Mesodermal cell (in vitro differentiated cells): ENCODE measurements at regions not wholly inside any gene's neighbourhood (a gene's known extent, or its start where the extent isn't known, plus 50 kb on each side); places are given as distances from the start of the nearest gene placed in this dataset.

Experiments
- H3K27ac ChIP-seq: 2 replicates; pipeline ENCODE4 v1.7.0; 2013; ENCODE audit warnings: mild to moderate bottlenecking, low read depth, low read length, moderate library complexity; ENCODE audit not compliant: severe bottlenecking
- H3K36me3 ChIP-seq: 2 replicates; pipeline ENCODE4 v1.7.1; 2013; ENCODE audit warnings: mild to moderate bottlenecking, low read length, moderate library complexity; ENCODE audit not compliant: control insufficient read depth, insufficient read depth
- H3K4me1 ChIP-seq: one replicate; pipeline ENCODE4 v1.7.1; 2013; ENCODE audit warnings: mild to moderate bottlenecking, low read length; ENCODE audit not compliant: insufficient read depth, control insufficient read depth, poor library complexity, severe bottlenecking
- H3K4me3 ChIP-seq: 2 replicates; pipeline ENCODE4 v1.7.0; 2013; ENCODE audit warnings: low read length, control low read depth, mild to moderate bottlenecking; ENCODE audit not compliant: insufficient read depth, poor library complexity, severe bottlenecking; ENCODE audit errors: extremely low read depth
- H3K9me3 ChIP-seq: 2 replicates; pipeline ENCODE4 v1.7.1; 2013; ENCODE audit warnings: mild to moderate bottlenecking, low read length, moderate library complexity; ENCODE audit not compliant: control insufficient read depth
- WGBS, 2 experiments: methylation state at CpG; one replicate each; pipeline ENCODE4 v1.1.5; 2013; ENCODE audit warnings: missing lambda C conversion rate in 2 of 2; ENCODE audit not compliant: insufficient coverage in 2 of 2; 5-methylcytosine and 5-hydroxymethylcytosine counted together

DNA sequence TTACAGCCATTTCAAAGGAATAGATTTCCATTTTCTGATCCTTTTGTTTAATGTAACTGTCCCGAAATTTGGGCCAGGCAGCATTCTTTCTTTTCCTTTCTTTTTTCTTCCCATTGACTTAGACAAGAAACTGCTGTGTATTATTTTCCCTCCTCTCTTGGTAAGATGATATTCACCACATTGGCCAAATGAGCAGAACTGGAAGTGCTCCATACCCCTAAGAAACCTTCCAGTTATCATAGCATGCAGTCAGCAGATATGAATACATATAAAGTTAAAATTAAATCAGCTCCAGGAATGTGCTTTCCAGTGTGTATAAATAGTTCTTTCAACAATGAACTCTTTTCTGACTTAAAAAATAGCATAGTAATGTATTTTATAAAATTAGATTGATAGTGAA, 168.5 kb upstream of the GAS1 start:
- Histone ChIP-seq H3K4me1 (no peaks in the 10 kb centered on the region), H3K9me3 (peaks cover 7% of the 10 kb centered on the region), H3K36me3 (no peaks in the 10 kb centered on the region), H3K27ac (no peak overlapping the region), H3K4me3 (no peak overlapping the region)
- 57% methylated on average over 1 of the region's 1 CpG; no CpG with 5 or more reads in 1 of the 2 experiments for WGBS, 2 experiments

DNA sequence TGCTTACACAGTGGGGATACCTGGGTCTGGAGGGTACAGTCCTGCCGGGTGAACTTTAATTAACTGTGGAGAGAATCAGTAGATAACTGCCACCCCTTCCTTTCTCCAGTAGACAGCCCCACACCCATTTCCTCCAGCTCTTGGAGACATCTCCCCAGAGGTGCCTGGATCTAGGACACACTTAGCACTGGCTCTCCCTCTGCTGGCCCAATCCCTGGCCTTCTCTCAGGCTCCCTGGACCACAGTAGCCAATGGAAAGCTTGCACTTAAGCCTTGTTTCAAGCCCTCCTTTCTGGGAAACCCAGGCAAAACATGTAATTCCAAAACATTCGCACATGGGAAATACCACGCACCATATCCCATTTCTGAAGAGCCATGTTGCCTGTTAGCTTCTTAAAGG, 169.2 kb upstream of the GAS1 start:
- Histone ChIP-seq H3K4me1 (no peaks in the 10 kb centered on the region), H3K36me3 (no peaks in the 10 kb centered on the region), H3K9me3 (peaks cover under 1% of the 10 kb centered on the region), H3K27ac (no peak overlapping the region), H3K4me3 (no peak overlapping the region)
- WGBS, 2 experiments = 86 to 95% methylated on average over 2 of the region's 3 CpGs

DNA sequence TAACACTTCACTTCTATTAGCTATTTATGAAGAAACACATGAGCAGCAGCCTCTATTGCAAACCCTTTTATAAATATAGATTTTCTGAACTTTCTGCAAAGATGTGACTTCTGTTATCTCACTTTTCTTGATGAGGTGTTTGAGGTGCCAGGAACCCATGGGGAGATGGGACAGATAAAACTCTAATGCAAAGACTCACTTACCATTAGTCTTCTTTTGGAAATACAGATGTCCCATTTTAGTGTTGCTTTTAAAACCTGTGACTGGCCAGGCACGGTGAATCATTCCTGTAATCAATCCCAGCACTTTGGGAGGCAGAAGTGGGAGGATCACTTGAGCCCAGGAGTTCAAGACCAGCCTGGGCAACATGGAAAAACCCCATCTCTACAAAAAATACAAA, 171.3 kb upstream of the GAS1 start:
- no peaks in the 10 kb centered on the region for H3K36me3 ChIP-seq
- no peak overlapping the region for H3K4me3 ChIP-seq
- no CpG with 5 or more reads among the region's 1 CpG for WGBS, 2 experiments
- H3K27ac ChIP-seq = no peak overlapping the region
- H3K4me1 ChIP-seq = no peaks in the 10 kb centered on the region
- no peaks in the 10 kb centered on the region for H3K9me3 ChIP-seq

DNA sequence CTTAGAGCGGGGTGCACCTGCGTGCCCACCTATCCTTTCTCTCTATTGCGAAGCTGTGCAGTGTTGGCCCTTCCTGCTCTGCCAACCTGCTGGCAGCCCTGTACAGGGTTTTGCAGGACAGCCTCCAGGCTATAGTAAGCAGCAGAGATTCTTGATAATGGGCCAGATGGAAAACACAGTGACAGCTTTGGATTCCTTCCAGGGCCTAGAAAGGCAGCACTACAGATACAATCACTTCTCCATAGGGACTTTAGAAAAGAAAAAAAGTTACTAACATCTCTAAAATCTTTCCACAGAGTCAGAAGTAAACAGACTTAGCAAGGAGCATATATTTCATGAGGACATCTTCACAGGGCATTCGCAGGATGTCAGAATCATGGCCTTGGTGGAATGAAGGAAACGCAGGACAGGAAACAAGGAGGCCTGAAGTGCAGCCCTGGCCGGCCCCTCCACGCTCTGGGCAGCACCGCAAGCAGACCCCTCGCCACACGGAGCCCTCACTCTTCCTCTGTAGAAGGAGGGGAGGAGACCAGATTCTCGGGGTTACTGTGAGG, 172.1 kb upstream of the GAS1 start:
- Histone ChIP-seq H3K4me1 (no peaks in the 10 kb centered on the region), H3K9me3 (no peaks in the 10 kb centered on the region), H3K36me3 (no peaks in the 10 kb centered on the region), H3K27ac (no peak overlapping the region), H3K4me3 (no peak overlapping the region)
- WGBS, 2 experiments = 88 to 94% methylated on average over 3 to 8 of the region's 11 CpGs

DNA sequence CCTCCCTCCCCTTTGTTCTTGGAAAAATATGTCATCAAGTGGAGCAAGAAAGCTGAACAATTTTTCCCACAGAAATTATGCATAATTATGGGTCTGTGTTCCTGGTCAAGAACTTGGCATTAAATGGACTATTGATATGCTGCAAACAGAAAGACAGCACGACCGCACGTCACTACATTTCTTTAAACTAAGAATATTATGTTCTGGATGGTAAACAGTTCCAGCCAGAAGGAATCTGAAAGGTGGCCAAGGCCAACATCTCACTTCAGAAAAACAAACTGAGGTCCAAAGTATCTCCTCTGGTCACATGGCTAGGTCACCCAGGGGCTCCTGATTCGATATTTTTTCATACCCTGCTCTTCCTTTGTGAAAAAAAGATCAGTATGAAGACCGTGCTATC, 173.3 kb upstream of the GAS1 start:
- Histone ChIP-seq H3K27ac (no peak overlapping the region), H3K4me1 (no peaks in the 10 kb centered on the region), H3K4me3 (no peak overlapping the region), H3K36me3 (no peaks in the 10 kb centered on the region), H3K9me3 (no peaks in the 10 kb centered on the region)
- 100% methylated on average over 1 of the region's 5 CpGs; no CpG with 5 or more reads in 1 of the 2 experiments for WGBS, 2 experiments

DNA sequence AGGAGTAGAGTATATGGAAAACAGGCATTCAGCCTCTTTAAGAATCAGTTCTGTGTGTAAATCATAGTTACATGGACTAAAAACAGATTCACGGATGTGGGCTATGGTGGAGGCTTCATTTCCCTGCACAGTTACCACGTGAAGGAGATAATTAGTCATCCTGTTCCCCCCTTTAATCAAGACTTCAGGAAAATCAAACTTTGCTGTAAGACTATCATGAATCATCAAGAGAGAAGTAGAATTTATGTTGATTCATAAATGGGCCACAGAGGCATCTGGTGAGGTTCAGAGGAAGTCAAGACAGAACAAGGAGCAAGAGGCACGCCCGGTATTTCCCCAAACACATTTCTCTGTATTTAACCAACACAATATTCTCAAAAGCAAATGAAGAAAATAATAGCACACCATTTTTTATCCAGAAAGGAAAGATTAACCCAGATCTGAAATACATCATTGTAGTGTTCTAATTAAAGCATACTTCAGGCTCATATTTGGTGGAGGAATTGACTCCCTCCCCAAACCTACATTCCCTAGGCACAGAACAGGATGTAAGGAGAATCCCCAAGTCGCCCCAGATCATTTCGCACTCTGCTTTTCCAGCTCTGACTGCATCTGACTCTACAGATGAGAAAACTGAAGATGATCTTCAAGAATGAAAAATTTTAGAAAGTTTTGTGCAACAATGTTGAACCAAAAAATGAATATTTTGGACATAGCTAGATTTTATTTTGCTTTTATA, 175.8 kb upstream of the GAS1 start:
- Histone ChIP-seq H3K27ac (no peak overlapping the region), H3K9me3 (no peaks in the 10 kb centered on the region), H3K4me3 (no peak overlapping the region), H3K4me1 (no peaks in the 10 kb centered on the region), H3K36me3 (no peaks in the 10 kb centered on the region)
- 100% methylated on average over 1 of the region's 6 CpGs; no CpG with 5 or more reads in 1 of the 2 experiments for WGBS, 2 experiments

DNA sequence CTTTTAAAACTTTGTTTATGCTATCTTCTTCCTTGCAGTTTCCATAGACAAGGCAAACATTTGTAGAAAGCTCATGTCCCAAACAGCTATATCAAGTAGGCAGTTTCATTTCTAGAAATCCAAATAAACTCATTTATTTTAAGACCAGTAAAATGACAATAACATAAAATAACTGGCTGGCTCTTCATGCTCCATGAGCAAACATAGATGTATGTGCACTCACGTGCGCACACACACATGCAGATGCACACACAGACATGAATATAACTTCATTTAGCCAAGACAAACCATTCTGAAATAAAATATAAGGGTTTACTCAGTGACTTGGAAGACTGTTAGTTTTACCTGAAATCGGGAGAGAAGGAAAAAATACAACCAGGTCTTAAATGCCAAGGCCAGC, 176.5 kb upstream of the GAS1 start:
- Histone ChIP-seq H3K9me3 (no peaks in the 10 kb centered on the region), H3K4me1 (no peaks in the 10 kb centered on the region), H3K4me3 (no peak overlapping the region), H3K36me3 (no peaks in the 10 kb centered on the region), H3K27ac (no peak overlapping the region)
- WGBS, 2 experiments = 29 to 100% methylated on average over 1 of the region's 3 CpGs

DNA sequence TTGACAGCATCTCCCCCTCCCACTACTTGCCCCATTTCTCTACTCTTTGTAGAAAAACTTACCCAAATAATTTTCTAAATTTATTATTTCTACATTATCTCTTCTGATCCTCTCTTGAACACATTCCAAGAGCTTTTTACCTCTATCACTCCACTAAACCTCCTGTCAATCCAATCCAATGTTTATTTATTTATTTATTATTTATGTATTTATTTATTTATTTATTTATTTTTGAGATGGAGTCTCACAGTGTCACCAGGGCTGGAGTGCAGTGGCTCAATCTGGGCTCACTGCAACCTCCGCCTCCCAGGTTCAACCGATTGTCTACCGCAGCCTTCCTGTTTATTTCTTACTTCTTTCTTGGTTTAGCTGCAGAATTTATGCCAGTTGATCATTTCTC, 178.5 kb upstream of the GAS1 start:
- 97 to 100% methylated on average over 1 to 3 of the region's 3 CpGs for WGBS, 2 experiments
- Histone ChIP-seq H3K36me3 (no peaks in the 10 kb centered on the region), H3K27ac (no peak overlapping the region), H3K9me3 (no peaks in the 10 kb centered on the region), H3K4me3 (no peak overlapping the region), H3K4me1 (no peaks in the 10 kb centered on the region)

DNA sequence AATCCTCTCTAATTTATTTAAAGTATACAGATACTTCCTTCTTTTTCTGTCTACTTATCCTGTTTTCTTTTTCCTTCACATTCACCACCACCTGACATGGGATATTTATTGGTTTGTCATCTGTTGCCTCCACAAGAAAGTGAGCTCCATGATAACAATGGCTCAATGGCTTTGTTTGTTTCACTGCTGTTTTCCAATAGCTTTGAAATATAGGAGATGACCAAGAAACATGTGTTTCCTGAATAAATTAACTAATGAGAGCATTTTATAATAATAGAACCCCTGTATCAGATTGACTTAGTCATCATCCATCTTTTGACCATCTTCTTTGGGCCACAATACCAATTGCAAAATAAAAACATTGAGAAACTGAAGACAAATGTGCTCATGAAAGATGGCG, 180.2 kb upstream of the GAS1 start:
- H3K9me3 ChIP-seq = no peaks in the 10 kb centered on the region
- no peak overlapping the region for H3K27ac ChIP-seq
- no CpG with 5 or more reads among the region's 1 CpG for WGBS, 2 experiments
- no peaks in the 10 kb centered on the region for H3K4me1 ChIP-seq
- H3K4me3 ChIP-seq = no peak overlapping the region
- H3K36me3 ChIP-seq = no peaks in the 10 kb centered on the region

DNA sequence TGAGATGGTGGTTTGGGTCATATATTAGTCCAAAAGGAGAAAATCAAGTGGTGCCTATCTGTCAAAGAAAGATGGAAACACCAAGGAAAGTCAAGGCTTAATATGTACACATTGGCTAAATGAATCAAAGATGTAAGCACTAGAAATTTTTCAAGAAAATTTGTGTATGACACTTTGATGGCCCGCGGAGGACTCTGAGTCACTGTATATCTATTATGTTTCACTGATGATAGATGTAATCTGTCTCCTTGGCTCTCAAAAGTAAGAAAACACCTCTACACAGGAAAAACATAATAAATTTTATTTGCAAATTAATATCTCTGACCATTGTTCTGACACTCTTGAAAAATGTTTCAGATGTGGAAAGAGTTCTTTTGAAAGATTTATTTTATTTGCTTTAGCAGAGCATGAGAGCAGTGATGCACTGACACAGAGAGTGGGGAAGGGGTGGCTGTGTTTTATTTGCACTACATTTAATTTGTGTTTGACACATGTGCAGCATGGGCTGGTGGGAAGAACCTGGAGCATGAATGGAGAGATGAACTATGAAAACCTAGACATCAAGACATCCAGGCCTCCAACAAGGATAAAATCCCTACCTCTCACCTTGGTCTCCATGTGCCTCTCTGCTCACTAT, 180.8 kb upstream of the GAS1 start:
- H3K4me3 ChIP-seq = no peak overlapping the region
- no peaks in the 10 kb centered on the region for H3K9me3 ChIP-seq
- WGBS, 2 experiments = no CpG with 5 or more reads among the region's 2 CpGs
- H3K36me3 ChIP-seq = no peaks in the 10 kb centered on the region
- H3K4me1 ChIP-seq = no peaks in the 10 kb centered on the region
- H3K27ac ChIP-seq = no peak overlapping the region
